ENCODE measurements at regions not wholly inside any gene's neighbourhood (a gene's known extent, or its start where the extent isn't known, plus 50 kb on each side); places are given as distances from the start of the nearest gene placed in this dataset.
"Not testable (repeated sequence)": the region's sequence is repeated elsewhere in the genome, so short reads cannot be mapped to it uniquely, and the experiment has no call there.

DNA sequence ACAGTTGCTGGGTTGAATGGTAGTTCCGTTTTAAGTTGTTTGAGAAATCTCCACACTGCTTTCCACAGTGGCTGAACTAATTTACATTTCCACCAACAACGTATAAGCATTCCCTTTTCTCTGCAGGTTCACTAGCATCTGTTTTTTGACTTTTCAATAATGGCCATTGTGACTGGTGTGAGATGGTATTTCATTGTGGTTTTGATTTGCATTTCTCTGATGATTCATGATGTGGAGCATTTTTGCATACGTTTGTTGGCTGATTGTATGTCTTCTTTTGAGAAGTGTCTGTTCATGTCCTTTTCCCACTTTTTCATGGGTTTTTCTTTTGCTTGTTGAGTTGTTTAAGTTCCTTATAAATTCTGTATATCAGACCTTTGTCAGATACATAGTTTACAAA is 150.2 kb upstream of the MAP3K1 start:
- not testable (repeated sequence) for DNase-seq (ENCODE audit: insufficient read length, low spot score); FAIRE-seq

DNA sequence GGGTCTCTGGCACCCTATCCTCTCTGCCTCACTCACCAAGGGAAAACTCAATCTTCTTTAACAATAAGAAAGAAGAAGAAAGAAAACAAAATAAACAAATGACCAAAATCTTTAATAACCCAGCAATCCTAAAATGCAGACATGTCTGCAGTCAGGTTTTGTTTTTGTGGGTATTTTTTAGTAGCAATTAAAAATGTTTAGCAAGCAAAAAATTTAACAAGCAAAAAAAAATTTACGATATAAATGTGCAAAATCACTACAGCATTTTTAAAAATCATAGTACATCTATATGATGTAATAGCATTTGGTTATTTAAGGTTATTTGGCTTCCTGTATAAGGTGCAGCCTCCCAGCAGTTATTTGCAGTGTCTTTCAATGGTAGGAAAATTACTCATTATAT is 151.3 kb upstream of the MAP3K1 start:
- FAIRE-seq = no peak

DNA sequence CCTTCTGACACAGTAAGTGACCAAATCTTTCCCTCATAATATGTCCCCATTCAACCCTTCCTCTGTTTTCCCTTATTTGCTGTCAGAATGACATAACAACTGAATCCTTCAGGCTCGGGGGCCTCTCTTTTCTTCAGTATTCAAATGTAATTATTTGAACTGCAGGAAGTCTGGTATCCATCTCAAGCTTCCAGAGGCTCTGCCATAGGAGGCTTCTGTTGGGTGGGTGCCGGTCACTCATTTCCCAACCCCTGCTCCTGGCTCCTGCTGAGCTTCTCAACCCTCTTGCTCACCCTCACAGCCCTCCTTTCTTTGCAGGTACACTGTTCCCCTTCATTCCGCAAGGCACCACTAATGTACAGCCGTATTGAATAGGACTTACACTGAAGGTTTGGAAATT is 151.8 kb upstream of the MAP3K1 start:
- no peak for FAIRE-seq
- DNase-seq (ENCODE audit: insufficient read length, low spot score) = no peak

More for the DNA sequence above, 151.3 kb upstream of the MAP3K1 start:
- DNase-seq (ENCODE audit: insufficient read length, low spot score) = no peak

DNA sequence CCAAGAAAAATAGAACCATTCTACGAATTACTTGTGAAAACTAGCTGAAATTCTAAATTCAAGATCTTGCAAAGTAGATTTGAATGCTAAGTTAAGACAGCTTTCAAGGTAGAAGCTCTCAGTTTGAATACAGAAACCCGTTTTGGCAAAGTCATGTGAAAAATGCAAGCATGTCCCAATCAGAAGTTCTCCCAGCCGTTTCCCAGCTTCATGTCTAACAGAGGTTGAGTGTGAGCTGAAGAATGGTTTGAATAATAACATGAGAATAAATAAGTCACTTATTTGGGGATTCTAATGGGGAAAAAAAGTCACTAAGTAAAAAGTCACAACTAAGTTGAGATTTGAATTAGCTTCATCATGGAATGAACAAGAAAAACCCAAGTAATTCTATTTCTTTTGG is 152.5 kb upstream of the MAP3K1 start:
- no peak for FAIRE-seq
- no peak for DNase-seq (ENCODE audit: insufficient read length, low spot score)

DNA sequence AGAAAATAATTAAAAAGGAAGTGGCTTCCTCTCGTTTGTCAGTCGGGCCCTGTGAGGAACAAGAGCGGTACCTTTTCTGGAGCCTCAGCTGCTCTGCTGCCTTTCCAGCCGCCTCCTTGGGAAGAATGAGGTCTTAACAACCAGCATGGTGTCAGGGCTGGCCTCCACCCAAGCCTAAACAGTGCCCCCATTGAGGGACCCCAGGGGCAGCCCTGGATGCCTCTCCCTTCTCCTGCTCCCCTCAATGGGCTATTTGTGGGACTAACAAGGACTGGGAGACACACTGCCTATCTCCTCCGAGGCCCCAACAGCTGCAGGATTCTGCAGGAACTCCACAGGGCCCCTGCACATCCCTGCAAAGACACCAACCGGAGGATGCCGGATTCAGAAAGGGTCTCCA is 155.4 kb upstream of the MAP3K1 start:
- no peak for DNase-seq (ENCODE audit: insufficient read length, low spot score)
- no peak for FAIRE-seq

DNA sequence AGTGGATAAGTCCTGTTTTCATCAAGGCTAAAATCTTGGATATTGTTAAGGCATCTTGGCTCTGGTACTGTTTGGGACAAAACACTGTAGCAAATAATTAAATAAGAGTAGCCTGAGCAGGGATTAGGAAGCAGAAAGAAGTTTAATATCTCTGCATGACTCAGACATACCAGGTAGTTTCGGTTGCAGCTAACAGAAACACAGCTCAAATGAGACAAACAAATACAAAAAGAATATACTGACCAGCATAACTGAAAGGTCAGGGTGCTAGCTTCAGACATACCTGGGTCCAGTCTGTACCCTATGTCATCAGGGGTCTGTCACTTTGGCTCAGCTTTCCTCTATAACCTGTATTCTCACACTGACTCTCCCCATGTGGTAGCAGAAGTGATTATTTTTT is 156.4 kb upstream of the MAP3K1 start:
- no peak for DNase-seq (ENCODE audit: insufficient read length, low spot score)
- FAIRE-seq = no peak

DNA sequence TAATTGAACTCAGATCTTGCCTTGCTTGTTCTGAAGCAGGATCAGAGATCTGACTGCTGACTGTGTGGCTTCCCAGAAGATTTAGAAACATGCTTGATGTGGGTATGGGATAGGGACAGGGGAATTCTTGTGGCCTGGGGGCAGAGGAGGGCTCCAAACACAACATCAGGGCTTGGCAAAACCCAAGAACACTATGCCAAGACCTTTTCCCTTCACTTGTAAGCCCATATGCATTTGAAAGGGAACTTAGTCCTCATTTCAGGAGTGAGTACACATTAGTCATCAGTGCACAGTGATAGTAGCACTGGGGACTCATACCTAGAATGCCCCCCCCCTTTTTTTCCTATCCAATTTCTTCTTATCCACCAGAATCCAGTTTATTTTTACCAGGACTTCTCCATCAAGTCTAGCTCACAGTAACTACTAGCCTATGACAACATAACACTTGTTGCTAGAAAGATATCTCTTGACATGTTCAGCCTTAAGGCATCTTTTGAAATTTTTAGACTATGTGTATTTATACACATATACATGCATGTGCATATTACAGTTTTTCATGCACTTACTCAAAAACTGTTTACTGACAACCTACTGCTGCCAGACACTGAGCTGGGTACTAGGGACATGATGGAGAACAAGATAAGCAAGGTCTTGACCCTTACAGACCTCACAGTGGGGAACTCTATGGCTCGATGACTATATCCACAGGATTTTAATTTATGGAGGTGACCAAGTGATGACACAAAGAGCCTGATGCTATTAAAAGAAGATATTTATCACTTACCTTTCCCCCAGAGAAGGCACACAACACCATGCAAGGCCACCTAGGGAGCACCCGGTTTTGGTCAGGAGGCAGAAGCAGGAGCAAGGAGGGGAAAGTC is 158.3 kb upstream of the MAP3K1 start:
- FAIRE-seq (no peak), DNase-seq (ENCODE audit: insufficient read length, low spot score) (no peak)

DNA sequence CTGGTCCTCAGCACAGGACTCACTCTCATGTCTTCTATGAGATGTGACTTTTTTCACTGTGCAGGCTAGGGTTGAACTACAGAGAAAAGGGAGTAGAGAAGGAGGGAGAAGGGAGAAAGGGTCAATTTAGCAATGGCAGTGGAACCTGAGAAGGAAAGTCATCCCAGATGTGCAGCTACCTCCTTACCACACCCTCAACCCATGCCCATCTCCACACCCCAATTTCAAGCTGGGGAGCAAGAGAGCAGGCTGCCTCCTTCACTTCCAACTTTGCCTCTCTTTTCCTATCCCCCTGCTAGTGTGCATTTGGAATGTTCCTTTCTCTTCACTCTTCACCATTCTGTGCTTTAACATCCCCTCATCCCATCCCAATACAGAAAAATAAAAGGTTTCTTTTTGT is 163.5 kb upstream of the MAP3K1 start:
- DNase-seq (ENCODE audit: insufficient read length, low spot score) (no peak), FAIRE-seq (no peak)

DNA sequence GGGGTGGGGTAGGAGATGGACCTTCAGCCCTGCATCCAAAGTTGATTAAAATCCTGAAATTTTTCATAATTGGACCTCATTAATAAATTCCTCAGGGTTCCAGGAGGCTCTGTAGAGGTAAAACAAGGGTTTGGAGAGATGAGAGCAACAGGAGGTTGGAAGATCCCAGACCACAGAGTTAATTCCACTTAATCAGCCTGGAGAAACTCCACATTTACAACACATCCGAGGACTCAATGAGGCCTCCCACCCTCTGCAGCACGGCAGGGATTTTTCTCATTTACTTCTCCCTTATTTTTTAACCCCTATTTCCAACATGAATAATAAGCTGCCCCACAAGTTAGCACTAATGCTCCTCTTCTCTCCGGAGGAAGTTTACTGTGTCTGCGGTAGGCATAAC is 165.0 kb upstream of the MAP3K1 start:
- FAIRE-seq = no peak
- no peak for DNase-seq (ENCODE audit: insufficient read length, low spot score)

DNA sequence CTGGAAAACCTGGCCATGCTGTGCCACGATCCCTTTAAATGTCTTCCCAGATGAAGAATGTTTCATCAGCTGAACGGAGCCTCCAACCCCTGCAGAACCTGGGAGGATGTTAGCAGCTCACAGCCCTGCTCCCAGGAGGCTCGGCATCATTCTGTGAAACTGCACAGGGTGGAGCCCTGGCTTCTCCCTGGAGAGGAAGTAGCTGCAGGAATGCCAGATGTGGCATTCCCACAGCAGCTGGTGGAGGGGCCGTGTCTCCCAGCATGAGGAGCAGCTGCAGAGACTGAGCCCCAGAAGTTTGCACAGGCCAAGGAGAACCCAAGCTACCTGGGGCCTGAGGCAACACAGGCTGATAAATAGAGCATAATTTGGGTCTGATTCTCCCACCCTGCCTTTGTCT is 165.8 kb upstream of the MAP3K1 start:
- FAIRE-seq = no peak

DNA sequence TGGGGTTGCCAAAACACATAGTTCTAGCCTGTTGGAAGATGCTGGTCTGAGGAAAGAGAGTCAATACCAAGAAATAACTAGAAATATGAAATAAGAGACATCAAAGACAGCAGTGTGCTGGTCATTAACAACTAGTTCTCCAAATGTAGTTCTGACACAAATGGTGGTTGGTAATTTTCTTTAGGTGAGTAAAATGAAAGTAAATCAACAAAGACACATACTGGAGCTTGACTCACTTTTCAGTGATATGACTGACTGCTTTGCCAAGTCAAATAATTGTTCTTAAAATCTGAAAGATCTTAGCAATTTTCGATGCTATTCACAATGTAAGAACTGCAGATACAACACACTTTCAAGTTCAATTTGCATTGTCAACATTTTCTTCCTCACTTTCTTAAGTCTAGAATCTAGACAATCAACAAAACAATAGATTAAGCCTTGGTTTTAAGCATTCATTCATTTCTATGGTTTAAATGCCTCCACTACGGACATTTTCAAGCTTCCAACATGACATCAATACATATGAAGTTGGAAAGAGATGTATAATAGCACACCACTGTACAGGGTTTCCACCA is 166.8 kb upstream of the MAP3K1 start:
- DNase-seq (ENCODE audit: insufficient read length, low spot score) (no peak), FAIRE-seq (no peak)

More for the DNA sequence above, 165.8 kb upstream of the MAP3K1 start:
- no peak for DNase-seq (ENCODE audit: insufficient read length, low spot score)

DNA sequence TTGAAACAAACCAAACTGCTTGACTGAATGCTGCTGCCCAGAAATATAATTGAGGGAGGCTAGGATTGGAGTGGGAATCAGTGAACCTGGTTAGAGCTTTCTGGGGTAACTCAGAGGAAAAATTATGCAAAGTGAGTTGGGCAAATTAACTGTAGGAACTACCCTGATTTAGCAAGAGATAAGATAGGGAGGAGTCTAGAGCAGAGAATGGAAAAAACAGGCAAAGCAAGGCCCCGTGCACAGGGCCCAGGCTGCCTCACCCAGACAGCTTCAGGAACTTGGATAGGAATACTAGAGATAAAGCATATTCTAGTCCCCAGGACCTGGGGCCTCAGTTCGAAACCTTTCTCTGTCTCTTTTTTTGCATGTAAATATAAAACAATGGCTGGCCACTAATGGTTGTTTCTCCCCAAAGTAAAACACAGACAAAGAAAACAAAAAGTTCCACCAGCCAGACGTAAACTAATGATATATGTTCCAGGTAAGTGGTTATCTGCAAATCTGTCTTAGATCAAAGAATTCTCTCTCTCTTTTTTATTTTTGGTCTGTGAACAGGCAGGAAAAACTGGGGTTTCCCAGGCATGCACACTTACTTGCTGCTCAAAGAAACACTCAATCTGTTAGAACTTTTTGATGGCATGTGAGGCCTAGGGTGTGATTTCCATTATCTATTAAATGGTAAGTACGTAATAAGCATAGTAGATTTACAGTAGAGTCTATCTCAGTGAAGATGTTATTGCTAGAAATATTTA is 168.1 kb upstream of the MAP3K1 start:
- FAIRE-seq = no peak
- no peak for DNase-seq (ENCODE audit: insufficient read length, low spot score)

DNA sequence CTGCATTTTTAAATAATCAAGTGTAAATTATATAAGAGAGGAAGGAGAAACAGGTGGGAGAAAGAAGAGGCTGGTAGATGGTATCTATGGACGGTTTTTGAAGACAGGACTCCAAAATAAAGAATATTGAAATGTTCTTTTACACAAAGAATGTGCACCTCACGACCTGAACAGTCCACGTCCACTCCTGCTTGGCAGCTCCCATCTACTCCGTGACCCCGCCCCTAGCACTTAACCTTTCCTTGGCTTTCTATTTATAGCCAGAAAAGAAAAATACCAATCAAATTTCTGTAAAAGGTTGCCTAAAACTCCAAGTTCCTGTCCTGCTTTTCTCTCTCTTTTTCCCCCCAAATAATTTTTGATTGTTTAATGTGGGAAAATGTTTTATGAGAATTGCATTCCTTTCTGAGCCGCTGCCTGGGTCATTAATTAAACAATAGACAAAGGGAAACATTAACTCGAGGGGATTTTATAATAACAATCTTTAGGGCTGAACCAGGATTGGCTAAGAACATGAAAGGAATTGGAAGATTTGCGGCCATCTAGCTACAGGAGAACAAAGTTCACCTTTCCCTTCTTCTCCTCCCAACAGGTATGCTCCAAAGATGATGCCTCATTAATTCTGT is 173.6 kb upstream of the MAP3K1 start:
- no peak for FAIRE-seq
- DNase-seq (ENCODE audit: insufficient read length, low spot score) = no peak

DNA sequence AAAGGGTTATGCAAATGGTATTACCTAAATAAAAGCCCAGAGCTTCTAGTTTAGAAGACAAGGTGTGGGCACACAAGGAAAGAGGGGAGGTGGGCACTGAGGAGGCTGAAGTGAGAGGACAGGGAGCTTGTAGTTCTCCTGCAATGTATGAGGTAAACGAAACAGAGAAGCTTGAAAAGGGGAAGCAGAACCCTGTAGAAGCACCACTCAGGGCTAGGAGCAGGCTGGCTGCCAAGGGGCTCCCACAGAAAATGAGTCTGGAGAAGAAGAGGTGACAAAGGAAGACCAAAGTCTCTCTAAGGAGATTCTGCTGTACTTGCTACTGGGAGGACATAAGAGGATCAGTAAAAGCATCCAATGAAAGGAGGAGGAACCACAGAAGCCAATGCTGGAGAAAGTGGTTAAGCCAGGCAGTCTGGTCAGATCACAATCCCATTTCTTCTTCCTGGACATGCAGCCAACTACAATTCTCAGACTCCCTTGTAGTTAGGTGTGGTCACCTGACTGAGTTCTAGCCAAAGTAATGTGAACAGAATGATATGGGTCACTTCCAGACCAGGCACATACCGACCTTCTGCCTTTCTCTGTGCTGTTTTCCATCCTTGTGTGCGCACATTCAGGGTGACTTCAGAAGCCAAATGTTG is 174.5 kb upstream of the MAP3K1 start:
- no peak for FAIRE-seq
- DNase-seq (ENCODE audit: insufficient read length, low spot score) = no peak

DNA sequence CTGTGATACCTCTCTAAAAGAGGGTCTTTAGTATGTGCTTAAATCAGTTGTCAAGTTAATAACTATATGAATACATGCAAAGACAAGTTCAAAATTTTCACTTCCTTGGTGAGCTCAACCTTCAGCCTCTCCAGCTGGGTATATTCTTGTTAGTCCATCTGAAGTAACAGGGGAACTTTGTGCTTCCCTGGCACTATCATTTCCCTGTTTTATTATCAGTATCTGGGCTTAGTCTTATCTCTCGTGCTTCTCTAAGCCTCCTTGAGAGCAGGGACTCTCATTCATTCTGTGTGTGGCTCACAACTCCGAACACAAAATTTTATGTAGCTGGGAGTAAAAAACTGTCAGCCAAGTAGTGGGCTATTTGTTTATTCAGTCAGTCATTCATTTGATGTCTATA is 175.9 kb upstream of the MAP3K1 start:
- DNase-seq (ENCODE audit: insufficient read length, low spot score) (no peak), FAIRE-seq (no peak)

DNA sequence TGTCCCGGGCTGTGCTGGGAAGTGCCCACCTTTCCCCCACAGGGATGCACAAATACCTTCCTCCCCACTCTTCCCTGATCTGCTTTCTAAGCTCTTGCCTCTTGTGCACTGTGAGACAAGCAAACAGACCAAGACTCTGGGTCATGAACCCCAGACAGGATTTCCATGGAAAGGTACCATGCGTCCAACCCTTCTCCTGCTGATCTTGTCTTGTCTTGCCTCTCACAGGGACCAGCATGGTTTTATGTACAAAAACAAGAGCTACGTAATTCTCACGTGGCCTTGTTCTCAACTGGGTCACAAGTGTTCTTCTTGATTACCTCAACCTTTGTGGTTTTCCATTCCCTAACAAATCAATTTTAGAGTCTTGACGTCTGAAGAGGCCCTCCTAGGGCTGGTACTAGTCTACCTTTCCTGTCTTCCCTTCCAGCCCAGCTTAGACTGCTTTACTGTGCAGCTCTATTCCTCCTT is 176.5 kb upstream of the MAP3K1 start:
- FAIRE-seq (no peak), DNase-seq (ENCODE audit: insufficient read length, low spot score) (no peak)

DNA sequence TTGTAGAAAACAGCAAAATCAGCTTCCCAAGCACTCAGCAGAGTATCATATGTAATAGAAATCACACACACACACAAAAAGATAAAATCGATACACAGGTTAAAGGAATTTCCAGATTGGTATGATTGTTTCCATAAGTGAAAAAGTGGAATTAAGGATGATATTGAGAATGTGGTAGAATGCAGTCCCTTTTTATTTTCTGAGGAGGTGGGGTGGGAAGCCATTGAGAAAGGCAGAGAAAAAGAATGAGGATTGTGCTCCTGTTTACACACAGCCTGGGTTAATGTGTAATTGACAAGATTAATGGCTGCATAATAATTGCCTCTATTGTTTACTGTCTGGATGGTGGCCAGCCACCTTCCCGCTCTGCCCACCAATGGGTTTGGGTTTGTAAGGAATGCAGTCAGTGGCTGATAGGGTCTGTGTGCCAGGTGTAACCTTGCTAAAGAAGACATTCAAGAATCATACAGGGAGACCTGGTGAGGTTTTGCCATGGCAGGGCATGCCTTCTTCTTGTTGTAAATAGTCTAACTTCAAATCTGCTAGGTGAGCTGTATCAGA is 177.2 kb upstream of the MAP3K1 start:
- DNase-seq (ENCODE audit: insufficient read length, low spot score) (no peak), FAIRE-seq (peak; percentile 20)

DNA sequence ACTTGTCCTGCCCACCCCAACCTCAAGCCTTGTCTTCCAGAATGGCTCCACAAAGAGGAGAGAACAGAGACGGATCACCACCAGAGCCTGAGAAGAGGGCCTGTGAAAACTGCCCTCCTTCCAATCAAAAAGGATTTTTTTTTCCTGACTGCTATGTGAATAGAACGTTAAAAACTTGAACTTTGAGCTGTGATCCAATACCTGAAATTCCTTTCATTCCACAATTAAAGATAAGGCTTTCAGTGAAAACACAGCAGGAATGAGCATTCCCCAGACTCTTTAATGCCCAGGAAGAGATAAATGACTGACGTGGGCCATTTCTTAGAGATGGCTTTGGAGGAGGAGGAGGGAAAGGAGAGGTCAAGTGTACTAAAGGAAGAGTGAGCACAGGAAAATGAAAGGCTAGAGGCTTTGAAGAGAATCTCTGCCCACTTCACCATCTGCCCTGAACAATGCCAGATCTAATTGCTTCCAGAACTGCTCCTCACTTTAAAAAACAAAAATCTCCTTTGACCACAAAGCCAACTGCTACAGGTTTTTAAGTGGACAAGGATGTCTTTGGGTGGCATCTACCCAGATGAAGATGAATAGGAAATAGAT is 177.9 kb upstream of the MAP3K1 start:
- DNase-seq (ENCODE audit: insufficient read length, low spot score) (no peak), FAIRE-seq (no peak)

DNA sequence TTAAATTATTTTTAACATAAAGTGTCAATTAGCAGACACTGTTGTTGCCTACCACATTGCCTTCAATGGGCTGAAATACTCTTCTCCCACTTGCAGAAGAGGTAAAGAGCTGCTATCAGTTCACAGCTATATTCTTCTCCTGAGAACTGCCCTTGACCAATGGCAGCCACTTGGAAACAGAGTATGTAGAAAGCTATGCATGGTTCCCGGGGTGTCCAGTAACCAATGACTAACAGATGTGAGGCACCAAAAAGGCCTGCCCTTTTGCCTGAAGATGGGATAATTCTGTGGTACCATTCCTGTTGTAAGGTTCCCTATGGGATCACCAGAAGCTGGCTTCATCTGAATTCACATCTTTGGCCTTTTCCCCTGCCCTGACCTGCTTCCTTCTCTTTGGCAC is 181.4 kb upstream of the MAP3K1 start:
- FAIRE-seq = no peak
- DNase-seq (ENCODE audit: insufficient read length, low spot score) = no peak

DNA sequence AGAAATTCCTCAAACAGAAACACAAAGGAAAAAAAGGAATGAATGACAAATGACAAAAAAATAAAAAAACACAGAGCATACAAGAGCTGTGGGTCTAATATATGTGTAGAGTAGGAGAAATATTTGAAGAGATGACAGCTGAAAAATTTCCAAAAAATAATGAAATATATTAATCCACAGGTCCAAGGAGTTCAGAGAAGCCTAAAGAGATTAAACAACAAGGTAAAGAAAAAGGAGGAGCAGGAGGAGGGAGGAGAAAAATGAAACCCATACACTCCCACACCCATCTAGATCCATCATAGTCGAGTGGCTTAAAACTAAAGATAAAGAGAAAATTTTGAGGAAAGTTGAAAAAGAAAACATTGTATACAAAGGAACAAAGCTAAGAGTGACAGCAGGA is 182.4 kb upstream of the MAP3K1 start:
- no peak for DNase-seq (ENCODE audit: insufficient read length, low spot score)
- no peak for FAIRE-seq
